H9 (cell line): ENCODE measurements at regions not wholly inside any gene's neighbourhood (a gene's known extent, or its start where the extent isn't known, plus 50 kb on each side); places are given as distances from the start of the nearest gene placed in this dataset.

Experiments used
- DNase-seq: peaks from one replicate; pipeline ENCODE4 v3.0.0-alpha.2; 2017
- H2AFZ ChIP-seq: one replicate; pipeline ENCODE4 v1.6.1; 2013; ENCODE audit warnings: mild to moderate bottlenecking, low read length, control low read depth, moderate library complexity
- H2AK5ac ChIP-seq: 2 replicates; pipeline ENCODE4 v1.6.1; 2013; ENCODE audit warnings: low read length, control low read depth, mixed read lengths; ENCODE audit not compliant: insufficient read length
- H2BK120ac ChIP-seq: one replicate; pipeline ENCODE4 v1.6.1; 2013; ENCODE audit warnings: low read depth, mild to moderate bottlenecking, low read length, control low read depth, inconsistent platforms; ENCODE audit not compliant: poor library complexity, severe bottlenecking
- H2BK12ac ChIP-seq: 2 replicates; pipeline ENCODE4 v1.6.1; 2013; ENCODE audit warnings: low read length, control low read depth, mixed read lengths, low read depth; ENCODE audit not compliant: insufficient read length
- H2BK15ac ChIP-seq: 2 replicates; pipeline ENCODE4 v1.6.1; 2013; ENCODE audit warnings: low read depth, low read length, control low read depth
- H2BK20ac ChIP-seq: one replicate; pipeline ENCODE4 v1.6.1; 2013; ENCODE audit warnings: low read depth, mild to moderate bottlenecking, low read length, control low read depth, inconsistent platforms; ENCODE audit not compliant: poor library complexity, severe bottlenecking
- H2BK5ac ChIP-seq: 2 replicates; pipeline ENCODE4 v1.6.1; 2013; ENCODE audit warnings: low read length, control low read depth, mixed read lengths; ENCODE audit not compliant: insufficient read length
- H3K14ac ChIP-seq: 2 replicates; pipeline ENCODE4 v1.6.1; 2013; ENCODE audit warnings: low read length, control low read depth; ENCODE audit not compliant: insufficient read depth
- H3K18ac ChIP-seq: 2 replicates; pipeline ENCODE4 v1.6.1; 2013; ENCODE audit warnings: low read depth, mild to moderate bottlenecking, mixed read lengths, low read length, control low read depth; ENCODE audit not compliant: insufficient read length
- H3K23ac ChIP-seq: 2 replicates; pipeline ENCODE4 v1.6.1; 2013; ENCODE audit warnings: low read length, control low read depth, mixed read lengths, low read depth; ENCODE audit not compliant: insufficient read length
- H3K23me2 ChIP-seq: 2 replicates; pipeline ENCODE4 v1.6.1; 2013; ENCODE audit warnings: low read depth, mild to moderate bottlenecking, mixed read lengths, low read length, control low read depth; ENCODE audit not compliant: insufficient read length, poor library complexity, severe bottlenecking
- H3K27ac ChIP-seq: 2 replicates; pipeline ENCODE4 v1.5.1; 2013; ENCODE audit warnings: low read length, control low read depth, mixed read lengths, low read depth; ENCODE audit not compliant: insufficient read length
- H3K27me3 ChIP-seq: 2 replicates; pipeline ENCODE4 v1.6.1; 2013; ENCODE audit warnings: low read length, control low read depth, inconsistent platforms; ENCODE audit not compliant: insufficient read depth
- H3K4ac ChIP-seq: 2 replicates; pipeline ENCODE4 v1.6.1; 2013; ENCODE audit warnings: low read depth, mild to moderate bottlenecking, control low read depth, inconsistent platforms, low read length, moderate library complexity
- H3K4me1 ChIP-seq: 2 replicates; pipeline ENCODE4 v1.6.1; 2013; ENCODE audit warnings: low read length, control low read depth, inconsistent platforms; ENCODE audit not compliant: insufficient read depth
- H3K4me2 ChIP-seq: 2 replicates; pipeline ENCODE4 v1.6.1; 2013; ENCODE audit warnings: low read length, control low read depth, mixed read lengths; ENCODE audit not compliant: insufficient read length, insufficient read depth
- H3K56ac ChIP-seq: 2 replicates; pipeline ENCODE4 v1.6.1; 2013; ENCODE audit warnings: low read depth, mild to moderate bottlenecking, mixed read lengths, low read length, control low read depth; ENCODE audit not compliant: insufficient read length
- H3K79me1 ChIP-seq: 2 replicates; pipeline ENCODE4 v1.6.1; 2013; ENCODE audit warnings: low read depth, mild to moderate bottlenecking, moderate library complexity, low read length, control low read depth, inconsistent platforms; ENCODE audit not compliant: insufficient read depth, poor library complexity, severe bottlenecking
- H3K79me2 ChIP-seq: 2 replicates; pipeline ENCODE4 v1.6.1; 2013; ENCODE audit warnings: low read length, control low read depth, inconsistent platforms; ENCODE audit not compliant: insufficient read depth
- H3K9ac ChIP-seq: 2 replicates; pipeline ENCODE4 v1.6.1; 2013; ENCODE audit warnings: low read length, control low read depth, mixed read lengths; ENCODE audit not compliant: insufficient read length; ENCODE audit errors: extremely low read depth
- H3K9me3 ChIP-seq: one replicate; pipeline ENCODE4 v1.6.1; 2013; ENCODE audit warnings: low read depth, low read length, inconsistent platforms; ENCODE audit not compliant: control insufficient read depth
- H3T11ph ChIP-seq: one replicate; pipeline ENCODE4 v1.6.1; 2013; ENCODE audit warnings: mild to moderate bottlenecking, low read length, control low read depth, inconsistent platforms
- H4K20me1 ChIP-seq: one replicate; pipeline ENCODE4 v1.6.1; 2013; ENCODE audit not compliant: control insufficient read depth, insufficient read length, insufficient read depth
- H4K5ac ChIP-seq: 2 replicates; pipeline ENCODE4 v1.6.1; 2013; ENCODE audit warnings: low read depth, mild to moderate bottlenecking, mixed read lengths, low read length, control low read depth; ENCODE audit not compliant: insufficient read length
- H4K8ac ChIP-seq: replicated peaks from 2 replicates; pipeline ENCODE4 v1.6.1; 2013; ENCODE audit warnings: low read length, control low read depth, mixed read lengths, low read depth; ENCODE audit not compliant: insufficient read length
- H4K91ac ChIP-seq: 2 replicates; pipeline ENCODE4 v1.6.1; 2013; ENCODE audit warnings: low read depth, mild to moderate bottlenecking, moderate library complexity, mixed read lengths, low read length, control low read depth; ENCODE audit not compliant: insufficient read length
- H3K27ac Mint-ChIP-seq, 3 experiments: 2 replicates in 2 of 3; 3 replicates in 1 of 3; pipeline ENCODE4 v1.8.0; 2020 to 2021; ENCODE audit warnings: mixed read lengths in 3 of 3, mild to moderate bottlenecking in 1 of 3, moderate library complexity in 1 of 3
- H3K27me3 Mint-ChIP-seq: 2 replicates; pipeline ENCODE4 v1.8.0; 2021; ENCODE audit warnings: low read depth, mild to moderate bottlenecking, moderate library complexity, mixed read lengths
- H3K36me3 Mint-ChIP-seq, 3 experiments: 2 replicates in 2 of 3; 3 replicates in 1 of 3; pipeline ENCODE4 v1.8.0; 2020 to 2021; ENCODE audit warnings: low read depth in 3 of 3, mixed read lengths in 3 of 3; ENCODE audit not compliant: insufficient read depth in 1 of 3
- H3K4me1 Mint-ChIP-seq, 2 experiments: 2 replicates each; pipeline ENCODE4 v1.8.0; 2020; ENCODE audit warnings: mixed read lengths in 2 of 2
- H3K4me3 Mint-ChIP-seq, 2 experiments: 2 replicates in 1 of 2; 3 replicates in 1 of 2; pipeline ENCODE4 v1.8.0; 2020 to 2021; ENCODE audit warnings: mild to moderate bottlenecking in 2 of 2, mixed read lengths in 2 of 2, moderate library complexity in 1 of 2
- H3K9me3 Mint-ChIP-seq, 2 experiments: 2 replicates in 1 of 2; 3 replicates in 1 of 2; pipeline ENCODE4 v1.8.0; 2020; ENCODE audit warnings: mild to moderate bottlenecking in 2 of 2, mixed read lengths in 2 of 2, moderate library complexity in 1 of 2
- CTCF ChIP-seq: fragments of 200-600 bp; sonication (generic); conservative IDR thresholded peaks from 3 replicates; pipeline ENCODE4 v1.8.0; 2021; ENCODE audit warnings: antibody characterized with exemption, mild to moderate bottlenecking
- WGBS: extraction: QIAGEN DNeasy Blood & Tissue Kit; methylation state at CpG from one replicate; pipeline ENCODE4 v1.1.7; 2013; ENCODE audit warnings: missing lambda C conversion rate, low lambda C conversion rate, mixed read lengths; ENCODE audit not compliant: insufficient read length; ENCODE audit errors: extremely low coverage; 5-methylcytosine and 5-hydroxymethylcytosine counted together

- Mint-ChIP-seq H3K27me3 (no peaks in the 10 kb centered on the region), H3K9me3 (peaks cover 9 to 13% of the 10 kb centered on the region in 2 experiments; a peak in 4 of 5 replicates), H3K27ac (no peak overlapping the region), H3K4me1 (no peaks in the 10 kb centered on the region), H3K36me3 (peaks cover 2 to 17% (median 5%) of the 10 kb centered on the region in 3 experiments; a peak in 6 of 7 replicates), H3K4me3 (no peak overlapping the region)
- DNase-seq = no peak
- no peak overlapping the region for H2BK20ac ChIP-seq
- no peak overlapping the region for H3K27ac ChIP-seq
- no peak overlapping the region for H3K4ac ChIP-seq
- no peak overlapping the region for H2BK15ac ChIP-seq
- no peak overlapping the region for H3K4me2 ChIP-seq
- H3T11ph ChIP-seq = no peak overlapping the region
- H3K79me2 ChIP-seq = no peaks in the 10 kb centered on the region
- no peak overlapping the region for H3K18ac ChIP-seq
- no peak overlapping the region for H4K8ac ChIP-seq
- H3K9me3 ChIP-seq = no peaks in the 10 kb centered on the region
- no peak for TF ChIP-seq CTCF
- H4K20me1 ChIP-seq = peaks cover 2% of the 10 kb centered on the region
- no CpG with 5 or more reads among the region's 1 CpG for WGBS
- H3K56ac ChIP-seq = no peak overlapping the region
- H3K23ac ChIP-seq = no peak overlapping the region
- H2BK5ac ChIP-seq = no peak overlapping the region
- H3K27me3 ChIP-seq = no peaks in the 10 kb centered on the region
- H3K4me1 ChIP-seq = no peaks in the 10 kb centered on the region
- no peak overlapping the region for H4K91ac ChIP-seq
- no peak overlapping the region for H3K14ac ChIP-seq
- H4K5ac ChIP-seq = no peak overlapping the region
- no peak overlapping the region for H2AK5ac ChIP-seq
- H2BK12ac ChIP-seq = no peak overlapping the region
- no peak overlapping the region for H3K9ac ChIP-seq
- H3K23me2 ChIP-seq = no peaks in the 10 kb centered on the region
- H2AFZ ChIP-seq = no peak overlapping the region
- H3K79me1 ChIP-seq = no peaks in the 10 kb centered on the region
- H2BK120ac ChIP-seq = no peak overlapping the region
Observed at GRCh38 chr5:165903835-165904234, 2387.6 kb upstream of the WWC1 start.
